ENCODE measurements at regions not wholly inside any gene's neighbourhood (a gene's known extent, or its start where the extent isn't known, plus 50 kb on each side); places are given as distances from the start of the nearest gene placed in this dataset.
A peak's percentile ranks its signal among the peaks of the same experiment; 100 is the strongest.
"Not testable (repeated sequence)": the region's sequence is repeated elsewhere in the genome, so short reads cannot be mapped to it uniquely, and the experiment has no call there.

- DNase-seq, result not testable (repeated sequence)
Observed at GRCh38 chr20:5453316-5453715, 136.6 kb upstream of the PROKR2 start.

GRCh38 chr20:5452691-5453090, 135.9 kb upstream of the PROKR2 start:
- DNase-seq, result not testable (repeated sequence)

GRCh38 chr20:5452286-5452685, 135.5 kb upstream of the PROKR2 start:
- DNase-seq, result not testable (repeated sequence)

GRCh38 chr20:5451643-5452210, 135.0 kb upstream of the PROKR2 start:
- no peak for DNase-seq

GRCh38 chr20:5448449-5449118, 131.8 kb upstream of the PROKR2 start:
- peak in 34 of 56 donors; percentile 1 to 80 (median 14) for DNase-seq

GRCh38 chr20:5447188-5447587, 130.4 kb upstream of the PROKR2 start:
- no peak for DNase-seq

GRCh38 chr20:5445611-5446010, 128.9 kb upstream of the PROKR2 start:
- no peak for DNase-seq

- DNase-seq, result no peak
Observed at GRCh38 chr20:5442101-5442500, 125.3 kb upstream of the PROKR2 start.

- DNase-seq, result peak in 6 of 56 donors; percentile 2 to 20 (median 12)
Observed at GRCh38 chr20:5434116-5434515, 117.4 kb upstream of the PROKR2 start.

GRCh38 chr20:5433352-5433751, 116.6 kb upstream of the PROKR2 start:
- peak in 5 of 56 donors; percentile 1 to 22 (median 5) for DNase-seq

- DNase-seq, result no peak
Observed at GRCh38 chr20:5432030-5432429, 115.3 kb upstream of the PROKR2 start.

GRCh38 chr20:5430670-5431069, 113.9 kb upstream of the PROKR2 start:
- no peak for DNase-seq

- no peak for DNase-seq
Observed at GRCh38 chr20:5426026-5426425, 109.3 kb upstream of the PROKR2 start.

GRCh38 chr20:5416086-5416485, 99.3 kb upstream of the PROKR2 start:
- DNase-seq, result no peak

- no peak for DNase-seq
Observed at GRCh38 chr20:5413394-5413793, 96.6 kb upstream of the PROKR2 start.

- no peak for DNase-seq
Observed at GRCh38 chr20:5410470-5410869, 93.7 kb upstream of the PROKR2 start.

GRCh38 chr20:5402903-5403531, 86.3 kb upstream of the PROKR2 start:
- DNase-seq, result no peak

- no peak for DNase-seq
Observed at GRCh38 chr20:5401277-5401875, 84.6 kb upstream of the PROKR2 start.

- DNase-seq, result no peak
Observed at GRCh38 chr20:5400164-5400762, 83.5 kb upstream of the PROKR2 start.

- no peak for DNase-seq
Observed at GRCh38 chr20:5397393-5397792, 80.6 kb upstream of the PROKR2 start.

GRCh38 chr20:5395932-5396727, 79.4 kb upstream of the PROKR2 start:
- no peak for DNase-seq

Data from amygdala (tissue), 56 donors.